IMR-90 (cell line): ENCODE measurements at regions not wholly inside any gene's neighbourhood (a gene's known extent, or its start where the extent isn't known, plus 50 kb on each side); places are given as distances from the start of the nearest gene placed in this dataset.

ENCODE experiments used
- ATAC-seq: fragments of 200-7000 bp; cut with Tn5 transposase; 2 replicates; pipeline ENCODE4 v1.9.1; 2020; ENCODE audit warnings: low read depth, mild to moderate bottlenecking, moderate library complexity
- BruUV-seq: library from RNA; stranded (reverse); fragments of 400-500 nt; replicated peaks from 2 replicates; lab custom pipeline; 2021; lab: Mats Ljungman, UMichigan
- CTCF ChIA-PET: fragments of 300-600 bp; formaldehyde crosslinking; extraction: SDS; loops from one replicate; lab custom pipeline; 2021; ENCODE audit warnings: antibody characterized with exemption; lab: Yijun Ruan, JAX
- POLR2A ChIA-PET: fragments of 300-600 bp; sonication (Branson Sonifier 250); formaldehyde crosslinking; loops from one replicate; lab custom pipeline; 2022; ENCODE audit warnings: antibody characterized with exemption; ENCODE audit not compliant: unreplicated experiment; lab: Charles Lee
- DNase-seq: peaks from one replicate; pipeline ENCODE4 v3.0.0; 2013
- H2AFZ ChIP-seq: replicated peaks from 2 replicates; pipeline ENCODE3; 2013; ENCODE audit warnings: low read length, mild to moderate bottlenecking; ENCODE audit not compliant: poor library complexity
- H2AK5ac ChIP-seq: 2 replicates; pipeline ENCODE4 v1.6.1; 2013; ENCODE audit warnings: low read depth, low read length, inconsistent platforms
- H2AK9ac ChIP-seq: replicated peaks from 2 replicates; pipeline ENCODE3; 2013; ENCODE audit warnings: mild to moderate bottlenecking, low read depth, low read length, moderate library complexity; ENCODE audit not compliant: poor library complexity
- H2BK120ac ChIP-seq: 2 replicates; pipeline ENCODE4 v1.6.1; 2013; ENCODE audit warnings: low read depth, low read length, inconsistent platforms
- H2BK15ac ChIP-seq: 3 replicates; pipeline ENCODE4 v1.6.1; 2013; ENCODE audit warnings: low read depth, low read length, inconsistent platforms
- H2BK20ac ChIP-seq: 2 replicates; pipeline ENCODE4 v1.6.1; 2013; ENCODE audit warnings: low read depth, mild to moderate bottlenecking, inconsistent platforms, low read length, moderate library complexity
- H2BK5ac ChIP-seq: 2 replicates; pipeline ENCODE4 v1.6.1; 2013; ENCODE audit warnings: mild to moderate bottlenecking, low read depth, low read length, inconsistent platforms; ENCODE audit not compliant: poor library complexity, severe bottlenecking
- H3K14ac ChIP-seq: replicated peaks from 2 replicates; pipeline ENCODE4 v1.6.1; 2013; ENCODE audit warnings: low read depth, low read length, inconsistent platforms
- H3K18ac ChIP-seq: 2 replicates; pipeline ENCODE4 v1.6.1; 2013; ENCODE audit warnings: low read depth, low read length, control low read depth
- H3K23ac ChIP-seq: 2 replicates; pipeline ENCODE4 v1.6.1; 2013; ENCODE audit warnings: low read depth, low read length, inconsistent platforms
- H3K27ac ChIP-seq: 2 replicates; pipeline ENCODE4 v1.5.1; 2013; ENCODE audit warnings: mild to moderate bottlenecking, control low read depth, low read length; ENCODE audit not compliant: insufficient read depth
- H3K27me3 ChIP-seq: 2 replicates; pipeline ENCODE4 v1.6.1; 2013; ENCODE audit warnings: low read length; ENCODE audit not compliant: control insufficient read depth, insufficient read depth
- H3K36me3 ChIP-seq: 2 replicates; pipeline ENCODE4 v1.6.1; 2013; ENCODE audit warnings: low read length, mixed read lengths; ENCODE audit not compliant: control insufficient read depth, insufficient read depth
- H3K4ac ChIP-seq: 2 replicates; pipeline ENCODE4 v1.6.1; 2013; ENCODE audit warnings: low read depth, low read length, inconsistent platforms
- H3K4me1 ChIP-seq: 2 replicates; pipeline ENCODE4 v1.6.1; 2013; ENCODE audit warnings: low read length, mixed read lengths; ENCODE audit not compliant: control insufficient read depth, insufficient read depth
- H3K4me2 ChIP-seq: 2 replicates; pipeline ENCODE4 v1.6.1; 2013; ENCODE audit warnings: low read depth, mild to moderate bottlenecking, control low read depth, low read length, moderate library complexity
- H3K4me3 ChIP-seq: 2 replicates; pipeline ENCODE4 v1.5.1; 2013; ENCODE audit warnings: low read depth, mild to moderate bottlenecking, control low read depth, low read length, moderate library complexity; ENCODE audit not compliant: insufficient read depth
- H3K56ac ChIP-seq: 2 replicates; pipeline ENCODE4 v1.6.1; 2013; ENCODE audit warnings: low read length, inconsistent platforms; ENCODE audit not compliant: insufficient read depth; ENCODE audit errors: extremely low read depth
- H3K79me1 ChIP-seq, 2 experiments: 2 replicates each; pipeline ENCODE4 v1.6.1; 2013; ENCODE audit warnings: low read length in 2 of 2, inconsistent platforms in 1 of 2, low read depth in 1 of 2
- H3K9ac ChIP-seq: 2 replicates; pipeline ENCODE4 v1.6.1; 2013; ENCODE audit warnings: low read depth, low read length, control low read depth
- H3K9me1 ChIP-seq: 2 replicates; pipeline ENCODE4 v1.6.1; 2013; ENCODE audit warnings: low read length, inconsistent platforms; ENCODE audit not compliant: insufficient read depth
- H3K9me3 ChIP-seq: 2 replicates; pipeline ENCODE4 v1.6.1; 2013; ENCODE audit warnings: low read length; ENCODE audit not compliant: control insufficient read depth, insufficient read depth
- H4K20me1 ChIP-seq: 2 replicates; pipeline ENCODE4 v1.6.1; 2013; ENCODE audit warnings: low read length, inconsistent platforms; ENCODE audit not compliant: insufficient read depth
- H4K5ac ChIP-seq: 2 replicates; pipeline ENCODE4 v1.6.1; 2013; ENCODE audit warnings: mild to moderate bottlenecking, low read depth, low read length, control low read depth
- H4K8ac ChIP-seq, 2 experiments: 2 replicates each; pipeline ENCODE4 v1.6.1; 2013; ENCODE audit warnings: low read depth in 2 of 2, low read length in 2 of 2, control low read depth in 1 of 2, inconsistent platforms in 1 of 2
- H4K91ac ChIP-seq: 2 replicates; pipeline ENCODE4 v1.6.1; 2013; ENCODE audit warnings: low read depth, low read length, inconsistent platforms; ENCODE audit not compliant: insufficient read depth
- BHLHE40 ChIP-seq: fragments of 150-350 bp; IDR thresholded peaks from 2 replicates; pipeline ENCODE4 v1.6.1; 2016; ENCODE audit warnings: mild to moderate bottlenecking, low read depth, low read length
- CEBPB ChIP-seq: IDR thresholded peaks from 2 replicates; pipeline ENCODE4 v1.6.1; 2012; ENCODE audit warnings: low read depth, low read length, improper control_type of control experiment
- CHD1 ChIP-seq: IDR thresholded peaks from 2 replicates; pipeline ENCODE4 v1.6.1; 2012; ENCODE audit warnings: low read depth, low read length, improper control_type of control experiment
- FOS ChIP-seq: fragments of 150-350 bp; IDR thresholded peaks from 2 replicates; pipeline ENCODE4 v1.6.1; 2016; ENCODE audit warnings: low read depth, low read length
- MAFK ChIP-seq: IDR thresholded peaks from 2 replicates; pipeline ENCODE4 v1.6.1; 2012; ENCODE audit warnings: low read depth, low read length, improper control_type of control experiment
- MAZ ChIP-seq: IDR thresholded peaks from 2 replicates; pipeline ENCODE4 v1.6.1; 2012; ENCODE audit warnings: low read depth, mild to moderate bottlenecking, low read length, improper control_type of control experiment, moderate library complexity, borderline replicate concordance
- MXI1 ChIP-seq: IDR thresholded peaks from 2 replicates; pipeline ENCODE4 v1.6.1; 2012; ENCODE audit warnings: low read depth, mild to moderate bottlenecking, low read length, moderate library complexity, borderline replicate concordance
- NFE2L2 ChIP-seq: fragments of 150-350 bp; IDR thresholded peaks from 2 replicates; pipeline ENCODE4 v1.6.1; 2016; ENCODE audit warnings: low read depth, mild to moderate bottlenecking, low read length
- POLR2A ChIP-seq: IDR thresholded peaks from 2 replicates; pipeline ENCODE4 v1.6.1; 2012; ENCODE audit warnings: mild to moderate bottlenecking, low read depth, low read length
- RAD21 ChIP-seq: IDR thresholded peaks from 2 replicates; pipeline ENCODE4 v1.6.1; 2012; ENCODE audit warnings: low read length, improper control_type of control experiment
- RCOR1 ChIP-seq: IDR thresholded peaks from 2 replicates; pipeline ENCODE4 v1.6.1; 2012; ENCODE audit warnings: mild to moderate bottlenecking, low read length, improper control_type of control experiment; ENCODE audit not compliant: insufficient replicate concordance
- RFX5 ChIP-seq: IDR thresholded peaks from 2 replicates; pipeline ENCODE4 v1.8.0; 2012; ENCODE audit warnings: low read depth, mild to moderate bottlenecking, low read length, moderate library complexity
- SMC3 ChIP-seq: fragments of 150-350 bp; IDR thresholded peaks from 2 replicates; pipeline ENCODE4 v1.6.1; 2016; ENCODE audit warnings: low read depth, mild to moderate bottlenecking, antibody characterized with exemption, low read length, moderate library complexity
- dilution Hi-C: fragments of 300-500 bp; cut with HindIII; formaldehyde crosslinking; loops from one replicate; pipeline ENCODE4 v1.14.3; 2018; ENCODE audit warnings: low sequenced_read_pairs; ENCODE audit not compliant: unreplicated experiment
- in situ Hi-C: fragments of 300-500 bp; cut with MboI; formaldehyde crosslinking; loops from 3 replicates; pipeline ENCODE4 v1.14.3; 2019; ENCODE audit warnings: low sequenced_read_pairs, inconsistent platforms, mixed read lengths
- intact Hi-C: fragments of 100-400 bp; cut with micrococcal nuclease; formaldehyde crosslinking; loops from 2 replicates; pipeline ENCODE4 v1.10.0; 2022
- TF ChIP-seq, protein P1 (sequence below): conservative IDR thresholded peaks from 2 replicates; pipeline ENCODE4 v1.5.1; 2012; ENCODE audit warnings: mild to moderate bottlenecking, low read depth, low read length, improper control_type of control experiment
- TF ChIP-seq, protein P2 (sequence below): fragments of 150-350 bp; IDR thresholded peaks from 2 replicates; pipeline ENCODE4 v1.6.1; 2017; ENCODE audit warnings: mild to moderate bottlenecking, antibody characterized with exemption, low read length, low read depth
- TF ChIP-seq, protein P3 (sequence below): fragments of 150-350 bp; IDR thresholded peaks from 2 replicates; pipeline ENCODE4 v1.6.1; 2016; ENCODE audit warnings: low read depth, mild to moderate bottlenecking, low read length, moderate library complexity, borderline replicate concordance

DNA sequence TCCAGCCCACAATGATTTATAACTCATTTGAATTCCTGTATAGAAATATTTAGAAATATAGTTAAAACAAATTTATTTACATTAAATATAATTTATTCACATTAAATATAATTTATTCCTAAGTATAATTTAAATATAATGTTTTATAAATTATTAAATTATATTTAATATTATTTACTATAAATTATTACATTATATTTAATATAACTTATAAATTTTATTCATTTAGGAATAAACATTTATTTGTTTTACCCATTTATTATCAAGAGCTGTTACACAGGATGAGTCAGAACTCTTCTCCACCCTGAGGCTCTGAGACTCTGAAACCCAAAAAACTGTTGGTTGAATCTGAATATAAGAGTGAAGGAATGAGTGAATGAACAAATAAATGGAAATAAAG lies 170.9 kb upstream of the OBI1 start:
- no peak overlapping the region for H3K23ac ChIP-seq
- H3K18ac ChIP-seq, result no peak overlapping the region
- no peak for TF ChIP-seq CHD1
- TF ChIP-seq RFX5, result no peak
- no peak for TF ChIP-seq BHLHE40
- no peak for TF ChIP-seq RAD21
- no peak for TF ChIP-seq RCOR1
- TF ChIP-seq MAZ, result no peak
- TF ChIP-seq MXI1, result no peak
- TF ChIP-seq, protein P1, sequence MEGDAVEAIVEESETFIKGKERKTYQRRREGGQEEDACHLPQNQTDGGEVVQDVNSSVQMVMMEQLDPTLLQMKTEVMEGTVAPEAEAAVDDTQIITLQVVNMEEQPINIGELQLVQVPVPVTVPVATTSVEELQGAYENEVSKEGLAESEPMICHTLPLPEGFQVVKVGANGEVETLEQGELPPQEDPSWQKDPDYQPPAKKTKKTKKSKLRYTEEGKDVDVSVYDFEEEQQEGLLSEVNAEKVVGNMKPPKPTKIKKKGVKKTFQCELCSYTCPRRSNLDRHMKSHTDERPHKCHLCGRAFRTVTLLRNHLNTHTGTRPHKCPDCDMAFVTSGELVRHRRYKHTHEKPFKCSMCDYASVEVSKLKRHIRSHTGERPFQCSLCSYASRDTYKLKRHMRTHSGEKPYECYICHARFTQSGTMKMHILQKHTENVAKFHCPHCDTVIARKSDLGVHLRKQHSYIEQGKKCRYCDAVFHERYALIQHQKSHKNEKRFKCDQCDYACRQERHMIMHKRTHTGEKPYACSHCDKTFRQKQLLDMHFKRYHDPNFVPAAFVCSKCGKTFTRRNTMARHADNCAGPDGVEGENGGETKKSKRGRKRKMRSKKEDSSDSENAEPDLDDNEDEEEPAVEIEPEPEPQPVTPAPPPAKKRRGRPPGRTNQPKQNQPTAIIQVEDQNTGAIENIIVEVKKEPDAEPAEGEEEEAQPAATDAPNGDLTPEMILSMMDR, result no peak
- no peak for TF ChIP-seq FOS
- no peak for TF ChIP-seq CEBPB
- no peak for TF ChIP-seq POLR2A
- no peak for TF ChIP-seq SMC3
- TF ChIP-seq, protein P2, sequence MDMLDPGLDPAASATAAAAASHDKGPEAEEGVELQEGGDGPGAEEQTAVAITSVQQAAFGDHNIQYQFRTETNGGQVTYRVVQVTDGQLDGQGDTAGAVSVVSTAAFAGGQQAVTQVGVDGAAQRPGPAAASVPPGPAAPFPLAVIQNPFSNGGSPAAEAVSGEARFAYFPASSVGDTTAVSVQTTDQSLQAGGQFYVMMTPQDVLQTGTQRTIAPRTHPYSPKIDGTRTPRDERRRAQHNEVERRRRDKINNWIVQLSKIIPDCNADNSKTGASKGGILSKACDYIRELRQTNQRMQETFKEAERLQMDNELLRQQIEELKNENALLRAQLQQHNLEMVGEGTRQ, result no peak
- no peak for TF ChIP-seq MAFK
- TF ChIP-seq, protein P3, sequence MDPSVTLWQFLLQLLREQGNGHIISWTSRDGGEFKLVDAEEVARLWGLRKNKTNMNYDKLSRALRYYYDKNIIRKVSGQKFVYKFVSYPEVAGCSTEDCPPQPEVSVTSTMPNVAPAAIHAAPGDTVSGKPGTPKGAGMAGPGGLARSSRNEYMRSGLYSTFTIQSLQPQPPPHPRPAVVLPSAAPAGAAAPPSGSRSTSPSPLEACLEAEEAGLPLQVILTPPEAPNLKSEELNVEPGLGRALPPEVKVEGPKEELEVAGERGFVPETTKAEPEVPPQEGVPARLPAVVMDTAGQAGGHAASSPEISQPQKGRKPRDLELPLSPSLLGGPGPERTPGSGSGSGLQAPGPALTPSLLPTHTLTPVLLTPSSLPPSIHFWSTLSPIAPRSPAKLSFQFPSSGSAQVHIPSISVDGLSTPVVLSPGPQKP, result no peak
- TF ChIP-seq NFE2L2, result no peak
- no peak for DNase-seq
- H3K9me3 ChIP-seq, result no peaks in the 10 kb centered on the region
- no peaks in the 10 kb centered on the region for H3K27me3 ChIP-seq
- no peak overlapping the region for H3K9ac ChIP-seq
- dilution Hi-C loops (no loop called here), intact Hi-C loops (no loop called here), in situ Hi-C loops (no loop called here)
- H3K4me3 ChIP-seq, result no peak overlapping the region
- ATAC-seq, result no peak
- H2BK15ac ChIP-seq, result no peak overlapping the region
- no peak overlapping the region for H2BK5ac ChIP-seq
- H3K4ac ChIP-seq, result no peak overlapping the region
- no peak overlapping the region for H2AK5ac ChIP-seq
- no peak overlapping the region for H4K5ac ChIP-seq
- H4K91ac ChIP-seq, result no peak overlapping the region
- H2BK20ac ChIP-seq, result no peak overlapping the region
- BruUV-seq, result no TSS peak
- H4K8ac ChIP-seq, result no peak overlapping the region
- ChIA-PET CTCF (no interaction called here), POLR2A (no interaction called here)
- H3K36me3 ChIP-seq, result no peaks in the 10 kb centered on the region
- no peak overlapping the region for H3K27ac ChIP-seq
- H3K9me1 ChIP-seq, result no peaks in the 10 kb centered on the region
- H2AFZ ChIP-seq, result no peak overlapping the region
- H2BK120ac ChIP-seq, result no peak overlapping the region
- no peak overlapping the region for H3K4me2 ChIP-seq
- H3K14ac ChIP-seq, result no peak overlapping the region
- no peak overlapping the region for H2AK9ac ChIP-seq
- H3K79me1 ChIP-seq, result no peaks in the 10 kb centered on the region
- no peaks in the 10 kb centered on the region for H3K4me1 ChIP-seq
- no peak overlapping the region for H3K56ac ChIP-seq
- no peaks in the 10 kb centered on the region for H4K20me1 ChIP-seq
